Heart right ventricle (tissue), 16 donors: ENCODE measurements at regions not wholly inside any gene's neighbourhood (a gene's known extent, or its start where the extent isn't known, plus 50 kb on each side); places are given as distances from the start of the nearest gene placed in this dataset.
A peak's percentile ranks its signal among the peaks of the same experiment; 100 is the strongest.

Experiments
- ATAC-seq, 8 donors: fragments of 200-7000 bp; cut with Tn5 transposase; one replicate each; pipeline ENCODE4 v1.9.1; 2020; ENCODE audit warnings: mild to moderate bottlenecking in 8 of 8, moderate library complexity in 8 of 8, moderate number of reproducible peaks in 1 of 8
- DNase-seq, 2 donors: peaks; one replicate each; pipeline ENCODE4 v3.0.0-alpha.2; 2020
- H3K27ac ChIP-seq, 10 donors: fragments of 200-600 bp; sonication (generic) in 2 of 10; one replicate each; pipeline versions ENCODE4 v1.5.0 to v1.8.0; 2020 to 2022; ENCODE audit warnings: mild to moderate bottlenecking in 3 of 10
- H3K27me3 ChIP-seq, 7 donors: fragments of 200-600 bp; one replicate each; pipeline ENCODE4 v1.8.0; 2021 to 2022; ENCODE audit warnings: mild to moderate bottlenecking in 2 of 7
- H3K36me3 ChIP-seq, 9 donors: fragments of 200-600 bp; sonication (generic) in 1 of 9; one replicate each; pipeline versions ENCODE4 v1.5.0 to v1.8.0; 2020 to 2022; ENCODE audit warnings: mild to moderate bottlenecking in 2 of 9
- H3K4me1 ChIP-seq, 9 donors: fragments of 200-600 bp; sonication (generic) in 1 of 9; one replicate each; pipeline versions ENCODE4 v1.5.0 to v1.8.0; 2020 to 2022; ENCODE audit warnings: mild to moderate bottlenecking in 4 of 9
- H3K4me3 ChIP-seq, 10 donors: fragments of 200-600 bp; sonication (generic) in 2 of 10; one replicate each; pipeline versions ENCODE4 v1.5.0 to v1.8.0; 2020 to 2022; ENCODE audit warnings: mild to moderate bottlenecking in 7 of 10, moderate library complexity in 2 of 10
- H3K9me3 ChIP-seq, 11 donors: fragments of 200-600 bp in 10 of 11; sonication (generic) in 2 of 11; one replicate each; pipeline versions ENCODE4 v1.5.0 to v1.8.0; 2013 to 2022; ENCODE audit warnings: mild to moderate bottlenecking in 2 of 11, control low read depth in 1 of 11, moderate library complexity in 1 of 11
- WGBS, 2 donors: extraction: QIAGEN DNeasy Blood & Tissue Kit; methylation state at CpG; one replicate each; pipeline ENCODE4 v1.1.7; 2013; ENCODE audit warnings: inconsistent platforms in 1 of 2; 5-methylcytosine and 5-hydroxymethylcytosine counted together
- intact Hi-C, 10 donors: fragments of 100-400 bp; cut with DNase I; formaldehyde crosslinking; loops; one replicate each; pipeline versions ENCODE4 v1.11.1 to v1.14.2; 2022
- TF ChIP-seq, protein P1 (sequence below), 9 donors: fragments of 200-600 bp; sonication (generic) in 2 of 9; IDR thresholded peaks; one replicate each; pipeline versions ENCODE4 v1.5.0 to v1.8.0; 2021 to 2022; ENCODE audit warnings: antibody characterized with exemption in 9 of 9, mild to moderate bottlenecking in 5 of 9, moderate library complexity in 1 of 9
- donor health status: Arrhythmogenic right ventricular cardiomyopathy.
- donor health status: ischemic (EF 13 %, LVEDD 7.1; RV severe dilation, severe dysfunction).
- donor health status: healthy with polysubstance abuse.
- donor health status: DM: no; HTN: yes; CAD: no.
- donor health status: DM: no; HTN: no; CAD: no.
- donor health status: ischemic (EF 25% LVEDD 6.9; RV normal size, moderate dysfunction).
- donor health status: ischemic (EF 25% LVEDD 5.7; RV mildly dilated, moderate dysfunction).
- donor health status: healthy.
- donor health status: DM: yes; HTN: yes; CAD: no.
- donor health status: Ischemic cardiomyopathy.
- donor health status: ischemic (EF 35%, LVEDD 5.7; RV mildly dilated, moderate dysfunction).
- donor health status: nonischemic (EF 11% LVEDD 7.7; RV severe dilation, severe dysfunction).
- donor health status: DM: yes; HTN: yes; CAD: no.
- donor health status: PGD.
- donor health status: ischemic (EF 29% LVEDD 5.4; RV normal size, mild dysfunction).
- donor health status: nonischemic (EF 23%, LVEDD 6.1; RV moderate dilation, normal function).

GRCh38 chr16:10242916-10243315 is 60.7 kb upstream of the GRIN2A start:
- Histone ChIP-seq H3K27ac (no peak overlapping the region), H3K36me3 (no peaks in the 10 kb centered on the region), H3K4me3 (no peak overlapping the region), H3K9me3 (no peaks in the 10 kb centered on the region), H3K4me1 (no peaks in the 10 kb centered on the region), H3K27me3 (peaks cover 0 to 38% (median 10%) of the 10 kb centered on the region in 7 donors)
- no peak for DNase-seq
- ATAC-seq = no peak
- 90 to 92% methylated on average over 6 of the region's 6 CpGs for WGBS, 2 donors
- intact Hi-C loops = no loop called here
- TF ChIP-seq, protein P1, sequence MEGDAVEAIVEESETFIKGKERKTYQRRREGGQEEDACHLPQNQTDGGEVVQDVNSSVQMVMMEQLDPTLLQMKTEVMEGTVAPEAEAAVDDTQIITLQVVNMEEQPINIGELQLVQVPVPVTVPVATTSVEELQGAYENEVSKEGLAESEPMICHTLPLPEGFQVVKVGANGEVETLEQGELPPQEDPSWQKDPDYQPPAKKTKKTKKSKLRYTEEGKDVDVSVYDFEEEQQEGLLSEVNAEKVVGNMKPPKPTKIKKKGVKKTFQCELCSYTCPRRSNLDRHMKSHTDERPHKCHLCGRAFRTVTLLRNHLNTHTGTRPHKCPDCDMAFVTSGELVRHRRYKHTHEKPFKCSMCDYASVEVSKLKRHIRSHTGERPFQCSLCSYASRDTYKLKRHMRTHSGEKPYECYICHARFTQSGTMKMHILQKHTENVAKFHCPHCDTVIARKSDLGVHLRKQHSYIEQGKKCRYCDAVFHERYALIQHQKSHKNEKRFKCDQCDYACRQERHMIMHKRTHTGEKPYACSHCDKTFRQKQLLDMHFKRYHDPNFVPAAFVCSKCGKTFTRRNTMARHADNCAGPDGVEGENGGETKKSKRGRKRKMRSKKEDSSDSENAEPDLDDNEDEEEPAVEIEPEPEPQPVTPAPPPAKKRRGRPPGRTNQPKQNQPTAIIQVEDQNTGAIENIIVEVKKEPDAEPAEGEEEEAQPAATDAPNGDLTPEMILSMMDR (IDR thresholded peaks at IDR 0.05) = no peak

GRCh38 chr16:10245002-10245401 is 62.8 kb upstream of the GRIN2A start:
- intact Hi-C loops = no loop called here
- H3K4me3 ChIP-seq = no peak overlapping the region
- ATAC-seq = peak in 1 of 8 donors; percentile 62
- WGBS, 2 donors = 41 to 55% methylated on average over 10 of the region's 10 CpGs
- H3K27ac ChIP-seq = no peak overlapping the region
- H3K36me3 ChIP-seq = no peaks in the 10 kb centered on the region
- no peaks in the 10 kb centered on the region for H3K9me3 ChIP-seq
- peaks cover 0 to 25% (median 0%) of the 10 kb centered on the region in 7 donors for H3K27me3 ChIP-seq
- DNase-seq = no peak
- H3K4me1 ChIP-seq = no peaks in the 10 kb centered on the region
- TF ChIP-seq, protein P1 (IDR thresholded peaks at IDR 0.05) = no peak

DNA sequence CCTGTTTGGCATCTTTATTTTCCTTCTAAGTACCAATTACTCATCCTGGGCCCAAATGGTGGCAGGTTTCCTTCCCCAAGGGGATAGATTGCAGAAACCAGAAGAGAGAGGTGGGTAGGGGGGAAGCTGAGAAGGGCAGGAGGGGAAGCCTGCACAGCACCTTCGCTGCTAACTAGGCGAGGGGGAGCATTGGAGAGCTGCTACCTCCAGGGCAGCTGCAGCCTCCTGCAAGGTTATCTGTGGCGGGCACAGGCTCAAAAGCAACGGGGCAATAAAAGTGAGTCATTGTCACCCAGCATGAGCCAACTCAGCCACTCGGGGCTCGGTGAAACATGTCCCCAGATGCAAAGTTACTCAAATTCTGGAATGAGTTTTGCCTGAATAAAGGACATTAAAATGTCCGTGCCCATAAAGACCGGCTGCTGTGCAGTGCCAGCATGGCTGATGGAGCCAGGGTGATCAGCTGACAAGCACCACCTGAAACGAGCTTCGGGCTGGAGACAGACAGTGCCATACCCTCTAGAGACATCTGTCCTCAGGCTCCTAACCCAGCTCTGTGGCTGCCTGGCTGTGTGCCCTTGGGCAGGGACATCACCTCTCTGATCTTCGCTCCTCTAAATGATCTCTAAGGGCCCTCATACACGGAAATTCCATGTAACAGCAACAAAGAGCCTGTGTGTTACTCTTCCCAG is 68.1 kb upstream of the GRIN2A start:
- Histone ChIP-seq H3K27me3 (peaks cover 0 to 26% (median 10%) of the 10 kb centered on the region in 7 donors), H3K27ac (no peak overlapping the region), H3K36me3 (no peaks in the 10 kb centered on the region), H3K4me1 (no peaks in the 10 kb centered on the region), H3K4me3 (no peak overlapping the region), H3K9me3 (no peaks in the 10 kb centered on the region)
- peak in 1 of 8 donors; percentile 20 for ATAC-seq
- intact Hi-C loops = loop anchor here in 4 of 10 donors (10.0 kb wide), 3 partner anchors 255 to 665 kb away; no protein-coding TSS in a partner anchor
- DNase-seq = no peak
- WGBS, 2 donors = 60 to 69% methylated on average over 12 of the region's 12 CpGs
- TF ChIP-seq, protein P1 (IDR thresholded peaks at IDR 0.05) = no peak

DNA sequence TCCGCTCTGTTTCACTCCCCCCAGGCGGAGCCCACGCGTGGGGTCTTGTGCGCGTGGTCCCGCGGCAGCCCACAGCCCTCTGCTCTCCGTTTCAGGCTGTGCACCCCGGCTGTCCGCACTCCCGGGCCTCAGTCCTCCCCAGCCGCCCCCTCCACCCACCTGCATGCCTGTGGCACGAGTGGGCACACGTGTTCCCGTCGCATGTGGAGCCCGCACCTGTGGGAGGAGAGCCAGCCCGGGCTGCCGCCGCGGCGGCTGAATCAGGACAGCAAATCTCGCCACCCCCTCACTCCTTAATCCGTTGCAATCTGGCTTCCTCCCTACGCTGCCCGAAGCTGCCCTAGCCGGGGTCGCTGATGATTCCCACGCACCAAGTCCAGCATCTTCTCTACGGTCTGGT is 69.9 kb upstream of the GRIN2A start:
- 85 to 92% methylated on average over 31 of the region's 31 CpGs for WGBS, 2 donors
- H3K9me3 ChIP-seq = no peaks in the 10 kb centered on the region
- H3K27me3 ChIP-seq = peaks cover 0 to 26% (median 10%) of the 10 kb centered on the region in 7 donors
- H3K4me1 ChIP-seq = peaks cover 0 to 13% (median 0%) of the 10 kb centered on the region in 9 donors
- TF ChIP-seq, protein P1 (IDR thresholded peaks at IDR 0.05) = no peak
- ATAC-seq (no peak), DNase-seq (no peak)
- no peaks in the 10 kb centered on the region for H3K36me3 ChIP-seq
- H3K27ac ChIP-seq = no peak overlapping the region
- H3K4me3 ChIP-seq = no peak overlapping the region
- intact Hi-C loops = loop anchor here in 4 of 10 donors (10.0 kb wide), 3 partner anchors 253 to 663 kb away; no protein-coding TSS in a partner anchor
